ENCODE measurements at regions not wholly inside any gene's neighbourhood (a gene's known extent, or its start where the extent isn't known, plus 50 kb on each side); places are given as distances from the start of the nearest gene placed in this dataset.

- in situ Hi-C loops (cut with MboI; ENCODE audit: low sequenced_read_pairs): loop anchor here (25.0 kb wide), 3 partner anchors 435 to 935 kb away; partner anchors contain the start of gene TIPARP
Observed at GRCh38 chr3:157097198-157097597, 62.7 kb downstream of the CCNL1 start.

- in situ Hi-C loops (cut with MboI; ENCODE audit: low sequenced_read_pairs): loop anchor here (25.0 kb wide), 3 partner anchors 434 to 934 kb away; partner anchors contain the start of gene TIPARP
Observed at GRCh38 chr3:157096328-157096727, 63.6 kb downstream of the CCNL1 start.
